Upper lobe of left lung (tissue), 4 donors: ENCODE measurements at regions not wholly inside any gene's neighbourhood (a gene's known extent, or its start where the extent isn't known, plus 50 kb on each side); places are given as distances from the start of the nearest gene placed in this dataset.

Source experiments
- CTCF ChIP-seq, 6 experiments: fragments of 450-650 bp in 4 of 6; fragments of 200-600 bp in 2 of 6; sonication (generic) in 2 of 6; IDR thresholded peaks; one replicate each; pipeline ENCODE4 v1.5.1; 2016 to 2019; ENCODE audit warnings: antibody characterized with exemption in 6 of 6
- POLR2A ChIP-seq, 4 donors: fragments of 450-650 bp; IDR thresholded peaks; one replicate each; pipeline ENCODE4 v1.5.1; 2016 to 2017; ENCODE audit warnings: antibody characterized with exemption in 4 of 4, mild to moderate bottlenecking in 2 of 4
- POLR2AphosphoS5 ChIP-seq, 2 donors: sonication (generic); formaldehyde crosslinking; IDR thresholded peaks; one replicate each; pipeline ENCODE4 v1.5.1; 2017; ENCODE audit warnings: antibody characterized with exemption in 2 of 2

DNA sequence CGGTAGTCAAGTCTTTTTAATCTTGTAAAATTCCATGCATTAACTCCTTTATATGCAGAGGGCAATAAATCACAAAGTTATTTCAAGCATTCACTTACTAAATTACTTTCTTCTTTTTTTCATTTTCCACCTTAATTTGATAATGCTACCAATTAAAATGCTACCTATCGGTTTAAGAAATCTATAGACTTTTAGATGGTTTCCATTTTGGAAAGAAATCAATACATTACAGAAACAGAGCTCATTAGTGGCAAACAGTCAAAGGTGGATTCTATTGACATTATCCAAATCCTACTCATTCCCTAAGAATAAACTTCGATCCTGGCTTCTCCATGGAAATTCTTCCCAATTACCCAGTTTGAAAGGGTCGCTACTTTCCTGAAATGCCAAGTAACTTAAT is 176.5 kb downstream of the MREG start:
- TF ChIP-seq POLR2A (IDR thresholded peaks at IDR 0.05): no peak
- TF ChIP-seq CTCF (IDR thresholded peaks at IDR 0.05): no peak
- no peak for TF ChIP-seq POLR2AphosphoS5 (IDR thresholded peaks at IDR 0.05)
